CD4-positive, alpha-beta T cell (primary cell): ENCODE measurements at regions not wholly inside any gene's neighbourhood (a gene's known extent, or its start where the extent isn't known, plus 50 kb on each side); places are given as distances from the start of the nearest gene placed in this dataset.

ENCODE experiments used
- ATAC-seq: fragments of 200-7000 bp; cut with Tn5 transposase; one replicate; pipeline ENCODE4 v1.10.0; 2022; ENCODE audit warnings: mild to moderate bottlenecking; ENCODE audit not compliant: poor library complexity
- CTCF ChIA-PET: fragments of 350-600 bp; sonication (Branson Sonifier 250); formaldehyde crosslinking; loops from one replicate; lab custom pipeline; 2021; ENCODE audit warnings: antibody characterized with exemption, inconsistent platforms; lab: Charles Lee
- POLR2A ChIA-PET: fragments of 350-600 bp; sonication (Branson Sonifier 250); formaldehyde crosslinking; loops from one replicate; lab custom pipeline; 2021; ENCODE audit warnings: antibody characterized with exemption, inconsistent platforms; lab: Charles Lee
- DNase-seq, 14 experiments: peaks; one replicate each; pipeline ENCODE4 v3.0.0-alpha.2; 2013 to 2020; ENCODE audit warnings: mixed read lengths in 2 of 14
- H3K27ac ChIP-seq, 2 donors: one replicate each; pipeline versions ENCODE4 v1.5.1 to v1.7.0; 2013; ENCODE audit warnings: low read length in 2 of 2, low read depth in 1 of 2, mild to moderate bottlenecking in 1 of 2
- H3K27me3 ChIP-seq, 2 experiments: 1 replicate in 1 of 2; 2 replicates in 1 of 2; pipeline versions ENCODE4 v1.6.1 to v1.7.0; 2013; ENCODE audit warnings: low read length in 2 of 2, control low read depth in 1 of 2, mild to moderate bottlenecking in 1 of 2, moderate library complexity in 1 of 2; ENCODE audit not compliant: insufficient read depth in 2 of 2, control insufficient read depth in 1 of 2
- H3K36me3 ChIP-seq: one replicate; pipeline ENCODE4 v1.6.1; 2013; ENCODE audit warnings: low read length, control low read depth; ENCODE audit not compliant: insufficient read depth
- H3K4me1 ChIP-seq: one replicate; pipeline ENCODE4 v1.6.1; 2013; ENCODE audit warnings: low read length, control low read depth; ENCODE audit not compliant: insufficient read depth
- H3K4me3 ChIP-seq: one replicate; pipeline ENCODE4 v1.5.1; 2013; ENCODE audit warnings: mild to moderate bottlenecking, low read length, moderate library complexity
- H3K9me3 ChIP-seq, 2 experiments: 1 replicate in 1 of 2; 2 replicates in 1 of 2; pipeline versions ENCODE4 v1.6.1 to v1.7.0; 2013; ENCODE audit warnings: low read length in 2 of 2, mild to moderate bottlenecking in 2 of 2, control low read depth in 1 of 2, moderate library complexity in 1 of 2; ENCODE audit not compliant: control insufficient read depth in 1 of 2, insufficient read depth in 1 of 2
- H3K27ac Mint-ChIP-seq: one replicate; pipeline ENCODE4 v1.8.0; 2020; ENCODE audit warnings: mixed read lengths
- H3K27me3 Mint-ChIP-seq: one replicate; pipeline ENCODE4 v1.8.0; 2021; ENCODE audit warnings: mixed read lengths
- H3K36me3 Mint-ChIP-seq: one replicate; pipeline ENCODE4 v1.8.0; 2021; ENCODE audit warnings: low read depth, mixed read lengths
- H3K4me1 Mint-ChIP-seq: one replicate; pipeline ENCODE4 v1.8.0; 2021; ENCODE audit warnings: low read depth, mixed read lengths
- H3K4me3 Mint-ChIP-seq: one replicate; pipeline ENCODE4 v1.8.0; 2020; ENCODE audit warnings: mild to moderate bottlenecking, mixed read lengths
- H3K9me3 Mint-ChIP-seq: one replicate; pipeline ENCODE4 v1.8.0; 2020; ENCODE audit warnings: mixed read lengths
- intact Hi-C, 2 experiments: fragments of 100-400 bp; cut with DNase I in 1 of 2; cut with micrococcal nuclease in 1 of 2; formaldehyde crosslinking; loops; one replicate each; pipeline versions ENCODE4 v1.15.1 to v1.9.0; 2023 to 2025; cut with DNase I, micrococcal nuclease
- TF ChIP-seq, protein P1 (sequence below): fragments of 200-600 bp; IDR thresholded peaks from one replicate; pipeline ENCODE4 v1.8.0; 2022; ENCODE audit warnings: antibody characterized with exemption, mild to moderate bottlenecking

DNA sequence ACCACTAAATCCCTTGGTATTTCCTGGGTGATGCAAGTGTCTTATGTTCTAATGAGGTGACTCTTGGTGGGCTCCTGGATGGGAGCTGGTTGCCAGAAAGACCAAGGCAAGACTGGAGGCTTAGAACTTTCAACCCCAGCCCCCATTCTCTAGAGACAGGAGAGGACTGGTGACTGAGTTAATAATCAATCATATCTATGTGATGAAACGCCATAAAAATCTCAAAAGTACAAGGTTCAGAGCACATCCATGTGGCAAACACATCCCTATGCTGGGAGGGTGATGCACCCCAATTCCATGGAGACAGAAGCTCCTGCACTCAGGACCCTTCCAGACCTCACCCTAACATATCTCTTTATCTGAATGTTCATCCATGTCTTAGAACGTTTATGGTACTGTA lies 139.5 kb upstream of the LINC00305 start:
- Histone ChIP-seq H3K27ac (no peak overlapping the region), H3K9me3 (no peaks in the 10 kb centered on the region), H3K4me1 (no peaks in the 10 kb centered on the region), H3K36me3 (no peaks in the 10 kb centered on the region), H3K27me3 (no peaks in the 10 kb centered on the region), H3K4me3 (no peak overlapping the region)
- TF ChIP-seq, protein P1, sequence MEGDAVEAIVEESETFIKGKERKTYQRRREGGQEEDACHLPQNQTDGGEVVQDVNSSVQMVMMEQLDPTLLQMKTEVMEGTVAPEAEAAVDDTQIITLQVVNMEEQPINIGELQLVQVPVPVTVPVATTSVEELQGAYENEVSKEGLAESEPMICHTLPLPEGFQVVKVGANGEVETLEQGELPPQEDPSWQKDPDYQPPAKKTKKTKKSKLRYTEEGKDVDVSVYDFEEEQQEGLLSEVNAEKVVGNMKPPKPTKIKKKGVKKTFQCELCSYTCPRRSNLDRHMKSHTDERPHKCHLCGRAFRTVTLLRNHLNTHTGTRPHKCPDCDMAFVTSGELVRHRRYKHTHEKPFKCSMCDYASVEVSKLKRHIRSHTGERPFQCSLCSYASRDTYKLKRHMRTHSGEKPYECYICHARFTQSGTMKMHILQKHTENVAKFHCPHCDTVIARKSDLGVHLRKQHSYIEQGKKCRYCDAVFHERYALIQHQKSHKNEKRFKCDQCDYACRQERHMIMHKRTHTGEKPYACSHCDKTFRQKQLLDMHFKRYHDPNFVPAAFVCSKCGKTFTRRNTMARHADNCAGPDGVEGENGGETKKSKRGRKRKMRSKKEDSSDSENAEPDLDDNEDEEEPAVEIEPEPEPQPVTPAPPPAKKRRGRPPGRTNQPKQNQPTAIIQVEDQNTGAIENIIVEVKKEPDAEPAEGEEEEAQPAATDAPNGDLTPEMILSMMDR, result no peak
- no peaks in the 10 kb centered on the region for H3K4me1 Mint-ChIP-seq
- DNase-seq (no peak), ATAC-seq (no peak)
- H3K27me3 Mint-ChIP-seq, result no peaks in the 10 kb centered on the region
- no peak overlapping the region for H3K27ac Mint-ChIP-seq
- H3K36me3 Mint-ChIP-seq, result no peaks in the 10 kb centered on the region
- intact Hi-C loops, result no loop called here
- ChIA-PET POLR2A (no interaction called here), CTCF (no interaction called here)
- H3K4me3 Mint-ChIP-seq, result no peak overlapping the region
- peaks cover 6% of the 10 kb centered on the region for H3K9me3 Mint-ChIP-seq

DNA sequence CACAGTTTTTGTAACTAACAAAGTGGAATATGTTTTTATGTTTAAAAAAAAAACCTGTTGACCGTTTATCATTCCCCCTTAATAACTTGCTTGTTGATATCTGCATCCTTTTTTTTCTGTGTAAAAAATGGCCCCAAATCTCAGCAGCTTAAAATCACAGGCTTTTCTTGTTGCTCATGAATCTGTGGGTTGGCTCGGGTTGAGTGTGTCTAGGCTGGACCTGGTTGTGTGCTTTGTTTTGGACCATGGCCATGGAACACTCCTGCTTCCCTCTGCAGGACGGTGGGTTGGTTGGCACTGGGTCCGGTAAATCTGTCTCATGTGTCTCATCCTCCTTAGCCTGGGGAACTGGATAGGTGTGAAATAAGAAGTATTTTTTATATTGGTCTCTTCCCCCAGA lies 139.0 kb upstream of the LINC00305 start:
- intact Hi-C loops, result no loop called here
- Mint-ChIP-seq H3K9me3 (peaks cover 8% of the 10 kb centered on the region), H3K4me1 (no peaks in the 10 kb centered on the region), H3K27ac (no peak overlapping the region), H3K27me3 (no peaks in the 10 kb centered on the region), H3K36me3 (no peaks in the 10 kb centered on the region), H3K4me3 (no peak overlapping the region)
- POLR2A ChIA-PET, result no interaction called here
- no peaks in the 10 kb centered on the region for H3K4me1 ChIP-seq
- no peaks in the 10 kb centered on the region for H3K27me3 ChIP-seq
- H3K27ac ChIP-seq, result no peak overlapping the region
- no peak for ATAC-seq
- H3K9me3 ChIP-seq, result no peaks in the 10 kb centered on the region
- CTCF ChIA-PET, result no interaction called here
- no peak for DNase-seq
- TF ChIP-seq, protein P1, result no peak
- H3K4me3 ChIP-seq, result no peak overlapping the region
- no peaks in the 10 kb centered on the region for H3K36me3 ChIP-seq

DNA sequence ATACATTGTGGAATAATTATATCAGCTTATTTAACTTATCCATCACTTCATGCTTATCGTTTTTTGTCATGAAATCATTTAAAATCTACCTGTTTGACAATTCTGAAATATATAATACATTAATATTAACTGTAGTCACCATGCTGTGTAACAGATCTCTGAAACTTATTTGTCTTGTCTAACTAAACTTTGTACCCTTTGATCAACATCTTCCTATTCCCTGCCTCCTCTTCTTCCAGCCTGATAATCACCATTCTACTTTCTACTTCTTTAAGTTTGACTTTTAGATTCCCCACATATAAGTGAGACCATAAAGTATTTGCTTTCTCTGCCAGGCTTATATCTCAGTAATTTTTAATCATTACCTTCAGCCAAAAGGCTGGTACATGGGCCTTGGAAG lies 134.2 kb upstream of the LINC00305 start:
- H3K4me1 Mint-ChIP-seq, result no peaks in the 10 kb centered on the region
- Histone ChIP-seq H3K36me3 (no peaks in the 10 kb centered on the region), H3K4me1 (no peaks in the 10 kb centered on the region), H3K9me3 (peaks cover 0 to 7% of the 10 kb centered on the region in 2 experiments), H3K27me3 (no peaks in the 10 kb centered on the region), H3K4me3 (no peak overlapping the region), H3K27ac (no peak overlapping the region)
- no peaks in the 10 kb centered on the region for H3K36me3 Mint-ChIP-seq
- ChIA-PET CTCF (no interaction called here), POLR2A (no interaction called here)
- TF ChIP-seq, protein P1, result no peak
- no peak overlapping the region for H3K27ac Mint-ChIP-seq
- peaks cover 12% of the 10 kb centered on the region for H3K9me3 Mint-ChIP-seq
- no peak overlapping the region for H3K4me3 Mint-ChIP-seq
- no peaks in the 10 kb centered on the region for H3K27me3 Mint-ChIP-seq
- intact Hi-C loops, result no loop called here
- no peak for DNase-seq
- no peak for ATAC-seq
